H9 (cell line): ENCODE measurements at regions not wholly inside any gene's neighbourhood (a gene's known extent, or its start where the extent isn't known, plus 50 kb on each side); places are given as distances from the start of the nearest gene placed in this dataset.
A peak's percentile ranks its signal among the peaks of the same experiment; 100 is the strongest.

Source experiments
- DNase-seq: peaks from one replicate; pipeline ENCODE4 v3.0.0-alpha.2; 2017
- H2AFZ ChIP-seq: one replicate; pipeline ENCODE4 v1.6.1; 2013; ENCODE audit warnings: mild to moderate bottlenecking, low read length, control low read depth, moderate library complexity
- H2AK5ac ChIP-seq: 2 replicates; pipeline ENCODE4 v1.6.1; 2013; ENCODE audit warnings: low read length, control low read depth, mixed read lengths; ENCODE audit not compliant: insufficient read length
- H2BK120ac ChIP-seq: one replicate; pipeline ENCODE4 v1.6.1; 2013; ENCODE audit warnings: low read depth, mild to moderate bottlenecking, low read length, control low read depth, inconsistent platforms; ENCODE audit not compliant: poor library complexity, severe bottlenecking
- H2BK12ac ChIP-seq: 2 replicates; pipeline ENCODE4 v1.6.1; 2013; ENCODE audit warnings: low read length, control low read depth, mixed read lengths, low read depth; ENCODE audit not compliant: insufficient read length
- H2BK15ac ChIP-seq: 2 replicates; pipeline ENCODE4 v1.6.1; 2013; ENCODE audit warnings: low read depth, low read length, control low read depth
- H2BK20ac ChIP-seq: one replicate; pipeline ENCODE4 v1.6.1; 2013; ENCODE audit warnings: low read depth, mild to moderate bottlenecking, low read length, control low read depth, inconsistent platforms; ENCODE audit not compliant: poor library complexity, severe bottlenecking
- H2BK5ac ChIP-seq: 2 replicates; pipeline ENCODE4 v1.6.1; 2013; ENCODE audit warnings: low read length, control low read depth, mixed read lengths; ENCODE audit not compliant: insufficient read length
- H3K14ac ChIP-seq: 2 replicates; pipeline ENCODE4 v1.6.1; 2013; ENCODE audit warnings: low read length, control low read depth; ENCODE audit not compliant: insufficient read depth
- H3K18ac ChIP-seq: 2 replicates; pipeline ENCODE4 v1.6.1; 2013; ENCODE audit warnings: low read depth, mild to moderate bottlenecking, mixed read lengths, low read length, control low read depth; ENCODE audit not compliant: insufficient read length
- H3K23ac ChIP-seq: 2 replicates; pipeline ENCODE4 v1.6.1; 2013; ENCODE audit warnings: low read length, control low read depth, mixed read lengths, low read depth; ENCODE audit not compliant: insufficient read length
- H3K23me2 ChIP-seq: 2 replicates; pipeline ENCODE4 v1.6.1; 2013; ENCODE audit warnings: low read depth, mild to moderate bottlenecking, mixed read lengths, low read length, control low read depth; ENCODE audit not compliant: insufficient read length, poor library complexity, severe bottlenecking
- H3K27ac ChIP-seq: 2 replicates; pipeline ENCODE4 v1.5.1; 2013; ENCODE audit warnings: low read length, control low read depth, mixed read lengths, low read depth; ENCODE audit not compliant: insufficient read length
- H3K27me3 ChIP-seq: 2 replicates; pipeline ENCODE4 v1.6.1; 2013; ENCODE audit warnings: low read length, control low read depth, inconsistent platforms; ENCODE audit not compliant: insufficient read depth
- H3K4ac ChIP-seq: 2 replicates; pipeline ENCODE4 v1.6.1; 2013; ENCODE audit warnings: low read depth, mild to moderate bottlenecking, control low read depth, inconsistent platforms, low read length, moderate library complexity
- H3K4me1 ChIP-seq: 2 replicates; pipeline ENCODE4 v1.6.1; 2013; ENCODE audit warnings: low read length, control low read depth, inconsistent platforms; ENCODE audit not compliant: insufficient read depth
- H3K4me2 ChIP-seq: 2 replicates; pipeline ENCODE4 v1.6.1; 2013; ENCODE audit warnings: low read length, control low read depth, mixed read lengths; ENCODE audit not compliant: insufficient read length, insufficient read depth
- H3K56ac ChIP-seq: 2 replicates; pipeline ENCODE4 v1.6.1; 2013; ENCODE audit warnings: low read depth, mild to moderate bottlenecking, mixed read lengths, low read length, control low read depth; ENCODE audit not compliant: insufficient read length
- H3K79me1 ChIP-seq: 2 replicates; pipeline ENCODE4 v1.6.1; 2013; ENCODE audit warnings: low read depth, mild to moderate bottlenecking, moderate library complexity, low read length, control low read depth, inconsistent platforms; ENCODE audit not compliant: insufficient read depth, poor library complexity, severe bottlenecking
- H3K79me2 ChIP-seq: 2 replicates; pipeline ENCODE4 v1.6.1; 2013; ENCODE audit warnings: low read length, control low read depth, inconsistent platforms; ENCODE audit not compliant: insufficient read depth
- H3K9ac ChIP-seq: 2 replicates; pipeline ENCODE4 v1.6.1; 2013; ENCODE audit warnings: low read length, control low read depth, mixed read lengths; ENCODE audit not compliant: insufficient read length; ENCODE audit errors: extremely low read depth
- H3K9me3 ChIP-seq: one replicate; pipeline ENCODE4 v1.6.1; 2013; ENCODE audit warnings: low read depth, low read length, inconsistent platforms; ENCODE audit not compliant: control insufficient read depth
- H3T11ph ChIP-seq: one replicate; pipeline ENCODE4 v1.6.1; 2013; ENCODE audit warnings: mild to moderate bottlenecking, low read length, control low read depth, inconsistent platforms
- H4K20me1 ChIP-seq: one replicate; pipeline ENCODE4 v1.6.1; 2013; ENCODE audit not compliant: control insufficient read depth, insufficient read length, insufficient read depth
- H4K5ac ChIP-seq: 2 replicates; pipeline ENCODE4 v1.6.1; 2013; ENCODE audit warnings: low read depth, mild to moderate bottlenecking, mixed read lengths, low read length, control low read depth; ENCODE audit not compliant: insufficient read length
- H4K8ac ChIP-seq: replicated peaks from 2 replicates; pipeline ENCODE4 v1.6.1; 2013; ENCODE audit warnings: low read length, control low read depth, mixed read lengths, low read depth; ENCODE audit not compliant: insufficient read length
- H4K91ac ChIP-seq: 2 replicates; pipeline ENCODE4 v1.6.1; 2013; ENCODE audit warnings: low read depth, mild to moderate bottlenecking, moderate library complexity, mixed read lengths, low read length, control low read depth; ENCODE audit not compliant: insufficient read length
- H3K27ac Mint-ChIP-seq, 3 experiments: 2 replicates in 2 of 3; 3 replicates in 1 of 3; pipeline ENCODE4 v1.8.0; 2020 to 2021; ENCODE audit warnings: mixed read lengths in 3 of 3, mild to moderate bottlenecking in 1 of 3, moderate library complexity in 1 of 3
- H3K27me3 Mint-ChIP-seq: 2 replicates; pipeline ENCODE4 v1.8.0; 2021; ENCODE audit warnings: low read depth, mild to moderate bottlenecking, moderate library complexity, mixed read lengths
- H3K36me3 Mint-ChIP-seq, 3 experiments: 2 replicates in 2 of 3; 3 replicates in 1 of 3; pipeline ENCODE4 v1.8.0; 2020 to 2021; ENCODE audit warnings: low read depth in 3 of 3, mixed read lengths in 3 of 3; ENCODE audit not compliant: insufficient read depth in 1 of 3
- H3K4me1 Mint-ChIP-seq, 2 experiments: 2 replicates each; pipeline ENCODE4 v1.8.0; 2020; ENCODE audit warnings: mixed read lengths in 2 of 2
- H3K4me3 Mint-ChIP-seq, 2 experiments: 2 replicates in 1 of 2; 3 replicates in 1 of 2; pipeline ENCODE4 v1.8.0; 2020 to 2021; ENCODE audit warnings: mild to moderate bottlenecking in 2 of 2, mixed read lengths in 2 of 2, moderate library complexity in 1 of 2
- H3K9me3 Mint-ChIP-seq, 2 experiments: 2 replicates in 1 of 2; 3 replicates in 1 of 2; pipeline ENCODE4 v1.8.0; 2020; ENCODE audit warnings: mild to moderate bottlenecking in 2 of 2, mixed read lengths in 2 of 2, moderate library complexity in 1 of 2
- WGBS: extraction: QIAGEN DNeasy Blood & Tissue Kit; methylation state at CpG from one replicate; pipeline ENCODE4 v1.1.7; 2013; ENCODE audit warnings: missing lambda C conversion rate, low lambda C conversion rate, mixed read lengths; ENCODE audit not compliant: insufficient read length; ENCODE audit errors: extremely low coverage; 5-methylcytosine and 5-hydroxymethylcytosine counted together
- TF ChIP-seq, protein P1 (sequence below): fragments of 200-600 bp; sonication (generic); conservative IDR thresholded peaks from 3 replicates; pipeline ENCODE4 v1.8.0; 2021; ENCODE audit warnings: antibody characterized with exemption, mild to moderate bottlenecking

GRCh38 chr17:49915670-49916069, 53.3 kb upstream of the DLX4 start:
- H3K79me2 ChIP-seq = no peaks in the 10 kb centered on the region
- H4K91ac ChIP-seq = no peak overlapping the region
- Mint-ChIP-seq H3K36me3 (no peaks in the 10 kb centered on the region), H3K27ac (no peak overlapping the region; a peak in 1 of 7 replicates), H3K4me1 (peaks cover 31 to 63% of the 10 kb centered on the region in 2 experiments), H3K9me3 (no peaks in the 10 kb centered on the region), H3K4me3 (peak overlapping the region in 1 of 2 experiments; percentile 15; a peak in 1 of 5 replicates), H3K27me3 (peaks cover 70% of the 10 kb centered on the region)
- H3K56ac ChIP-seq = no peak overlapping the region
- no peak overlapping the region for H2AK5ac ChIP-seq
- no peaks in the 10 kb centered on the region for H3K23me2 ChIP-seq
- H3K4me1 ChIP-seq = 0 out of 2 replicates have a peak, but pooled peaks cover 4% of the 10 kb centered on the region
- no peak overlapping the region for H3K27ac ChIP-seq
- no peak overlapping the region for H2BK5ac ChIP-seq
- no peak overlapping the region for H2BK15ac ChIP-seq
- H3K4me2 ChIP-seq = no peak overlapping the region
- no peaks in the 10 kb centered on the region for H3K9me3 ChIP-seq
- H4K5ac ChIP-seq = no peak overlapping the region
- H3K4ac ChIP-seq = no peak overlapping the region
- no peak overlapping the region for H3K14ac ChIP-seq
- no peak overlapping the region for H2BK12ac ChIP-seq
- H2AFZ ChIP-seq = no peak overlapping the region
- peak; percentile 62 for DNase-seq
- H4K8ac ChIP-seq = no peak overlapping the region
- no peak overlapping the region for H2BK120ac ChIP-seq
- H3K23ac ChIP-seq = no peak overlapping the region
- H3K79me1 ChIP-seq = no peaks in the 10 kb centered on the region
- no peak overlapping the region for H3K18ac ChIP-seq
- no peak overlapping the region for H3T11ph ChIP-seq
- TF ChIP-seq, protein P1, sequence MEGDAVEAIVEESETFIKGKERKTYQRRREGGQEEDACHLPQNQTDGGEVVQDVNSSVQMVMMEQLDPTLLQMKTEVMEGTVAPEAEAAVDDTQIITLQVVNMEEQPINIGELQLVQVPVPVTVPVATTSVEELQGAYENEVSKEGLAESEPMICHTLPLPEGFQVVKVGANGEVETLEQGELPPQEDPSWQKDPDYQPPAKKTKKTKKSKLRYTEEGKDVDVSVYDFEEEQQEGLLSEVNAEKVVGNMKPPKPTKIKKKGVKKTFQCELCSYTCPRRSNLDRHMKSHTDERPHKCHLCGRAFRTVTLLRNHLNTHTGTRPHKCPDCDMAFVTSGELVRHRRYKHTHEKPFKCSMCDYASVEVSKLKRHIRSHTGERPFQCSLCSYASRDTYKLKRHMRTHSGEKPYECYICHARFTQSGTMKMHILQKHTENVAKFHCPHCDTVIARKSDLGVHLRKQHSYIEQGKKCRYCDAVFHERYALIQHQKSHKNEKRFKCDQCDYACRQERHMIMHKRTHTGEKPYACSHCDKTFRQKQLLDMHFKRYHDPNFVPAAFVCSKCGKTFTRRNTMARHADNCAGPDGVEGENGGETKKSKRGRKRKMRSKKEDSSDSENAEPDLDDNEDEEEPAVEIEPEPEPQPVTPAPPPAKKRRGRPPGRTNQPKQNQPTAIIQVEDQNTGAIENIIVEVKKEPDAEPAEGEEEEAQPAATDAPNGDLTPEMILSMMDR = no peak
- H3K27me3 ChIP-seq = peaks cover 8% of the 10 kb centered on the region; the same call in 1 of the 2 replicates
- no peak overlapping the region for H2BK20ac ChIP-seq
- no peaks in the 10 kb centered on the region for H4K20me1 ChIP-seq
- WGBS = no CpG with 5 or more reads among the region's 10 CpGs
- no peak overlapping the region for H3K9ac ChIP-seq
